Naive thymus-derived CD8-positive, alpha-beta T cell (primary cell): ENCODE measurements at regions not wholly inside any gene's neighbourhood (a gene's known extent, or its start where the extent isn't known, plus 50 kb on each side); places are given as distances from the start of the nearest gene placed in this dataset.
"Not testable (repeated sequence)": the region's sequence is repeated elsewhere in the genome, so short reads cannot be mapped to it uniquely, and the experiment has no call there.

Experiments
- ATAC-seq, 2 donors: fragments of 150-1000 bp; cut with Tn5 transposase in 1 of 2; sonication (Bioruptor Pico), chemical (Tn5 transposase) in 1 of 2; 1 replicate in 1 of 2; 2 replicates in 1 of 2; pipeline ENCODE4 v1.10.0; 2021; ENCODE audit warnings: mild to moderate bottlenecking in 2 of 2, moderate library complexity in 2 of 2
- POLR2A ChIA-PET: fragments of 350-600 bp; sonication (Branson Sonifier 250); formaldehyde crosslinking; loops from one replicate; lab custom pipeline; 2021; ENCODE audit warnings: antibody characterized with exemption; lab: Charles Lee
- DNase-seq, 10 donors: peaks; one replicate each; pipeline versions ENCODE4 v3.0.0 to v3.0.0-alpha.2; 2020 to 2022
- H3K27ac Mint-ChIP-seq, 10 donors: one replicate each; pipeline ENCODE4 v1.8.0; 2020 to 2022; ENCODE audit warnings: mild to moderate bottlenecking in 10 of 10, mixed read lengths in 10 of 10, moderate library complexity in 4 of 10, inconsistent platforms in 1 of 10
- H3K27me3 Mint-ChIP-seq, 5 donors: one replicate each; pipeline ENCODE4 v1.8.0; 2021 to 2022; ENCODE audit warnings: mixed read lengths in 5 of 5
- H3K36me3 Mint-ChIP-seq, 3 donors: one replicate each; pipeline ENCODE4 v1.8.0; 2020 to 2022; ENCODE audit warnings: mixed read lengths in 3 of 3, mild to moderate bottlenecking in 2 of 3, inconsistent platforms in 1 of 3
- H3K4me1 Mint-ChIP-seq, 4 donors: one replicate each; pipeline ENCODE4 v1.8.0; 2021 to 2022; ENCODE audit warnings: mixed read lengths in 4 of 4
- H3K4me3 Mint-ChIP-seq, 10 donors: one replicate each; pipeline ENCODE4 v1.8.0; 2020 to 2022; ENCODE audit warnings: mild to moderate bottlenecking in 10 of 10, mixed read lengths in 10 of 10, moderate library complexity in 6 of 10, inconsistent platforms in 1 of 10
- H3K9me3 Mint-ChIP-seq, 9 donors: one replicate each; pipeline ENCODE4 v1.8.0; 2020 to 2022; ENCODE audit warnings: mixed read lengths in 9 of 9, mild to moderate bottlenecking in 3 of 9, inconsistent platforms in 1 of 9, moderate library complexity in 1 of 9

DNA sequence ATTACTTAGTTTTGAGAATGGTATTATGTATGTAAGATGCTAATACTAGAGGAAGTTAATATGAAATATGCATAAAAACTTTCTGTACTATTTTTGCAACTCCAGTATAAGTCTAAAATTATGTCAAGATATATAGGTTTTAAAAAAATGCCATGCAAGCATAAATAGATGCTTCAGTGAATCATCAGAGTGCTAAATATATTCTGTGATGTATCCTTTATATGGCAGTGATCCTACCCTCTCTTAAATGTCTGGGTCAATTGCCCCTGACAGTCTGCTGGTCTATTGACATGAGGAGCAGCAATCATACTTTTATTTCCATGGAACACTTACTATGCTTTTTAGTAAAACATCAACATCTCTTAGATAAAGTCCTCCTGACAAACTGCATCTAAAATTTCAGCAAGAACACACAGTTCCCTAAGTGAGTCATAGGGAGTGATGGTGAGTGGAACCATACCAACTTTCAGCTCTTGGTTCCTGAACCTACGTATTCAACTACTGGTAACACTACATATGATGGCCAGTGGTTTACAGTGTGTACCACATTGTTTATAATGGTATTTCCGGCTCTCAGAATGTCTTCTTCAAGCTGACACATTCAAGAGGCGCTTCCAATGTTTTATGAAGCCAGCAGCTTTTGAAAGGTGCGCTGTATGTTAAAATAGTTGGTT, 928.7 kb upstream of the GJE1 start:
- no peak overlapping the region for H3K27ac Mint-ChIP-seq
- no peaks in the 10 kb centered on the region for H3K4me1 Mint-ChIP-seq
- ATAC-seq (no peak), DNase-seq (no peak)
- no peaks in the 10 kb centered on the region for H3K36me3 Mint-ChIP-seq
- no peak overlapping the region for H3K4me3 Mint-ChIP-seq
- no peaks in the 10 kb centered on the region for H3K27me3 Mint-ChIP-seq
- POLR2A ChIA-PET: no interaction called here
- H3K9me3 Mint-ChIP-seq: peaks cover 0 to 3% (median 0%) of the 10 kb centered on the region in 9 donors

DNA sequence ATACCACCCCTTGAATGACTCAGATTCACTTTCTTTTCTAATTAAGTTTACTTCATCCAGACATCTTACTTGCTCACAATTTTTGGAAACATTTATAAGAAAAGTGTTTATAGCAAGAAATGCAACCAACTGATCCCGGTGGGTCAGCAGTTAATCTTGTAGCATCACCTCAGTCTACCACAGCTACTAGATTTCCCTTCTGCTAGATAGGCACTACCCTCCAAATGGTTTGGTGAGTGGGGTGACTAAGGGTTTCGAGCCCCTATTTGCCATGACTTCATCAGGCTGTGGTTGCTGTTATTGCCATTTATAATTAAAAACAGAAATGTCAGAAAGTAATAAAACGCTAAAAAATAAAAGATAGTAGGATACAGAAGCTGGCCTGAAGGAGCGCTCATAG, 930.1 kb upstream of the GJE1 start:
- DNase-seq (no peak), ATAC-seq (no peak)
- Mint-ChIP-seq H3K36me3 (no peaks in the 10 kb centered on the region), H3K9me3 (peaks cover 0 to 3% (median 0%) of the 10 kb centered on the region in 9 donors), H3K27me3 (no peaks in the 10 kb centered on the region), H3K4me1 (no peaks in the 10 kb centered on the region), H3K27ac (no peak overlapping the region), H3K4me3 (no peak overlapping the region)
- POLR2A ChIA-PET: no interaction called here

DNA sequence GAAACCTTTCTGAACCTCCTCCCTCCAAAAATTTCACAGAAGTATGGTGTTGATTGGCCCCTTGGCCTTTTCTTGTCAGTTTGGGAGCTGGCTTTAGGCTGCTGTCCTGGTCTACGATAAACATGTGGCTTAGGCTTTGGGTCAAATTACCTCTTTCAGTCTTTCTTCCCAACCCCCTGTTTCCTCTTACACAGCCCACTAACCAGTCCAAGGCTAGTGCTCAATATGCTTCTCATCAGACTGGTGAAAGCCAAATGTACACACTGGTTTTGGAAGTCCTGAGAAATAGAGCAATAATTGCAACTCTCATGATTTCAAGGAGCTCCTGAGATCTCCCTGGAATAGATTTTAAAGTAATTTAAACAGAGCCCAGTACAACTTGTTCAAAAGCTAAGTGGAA, 933.7 kb upstream of the GJE1 start:
- H3K27ac Mint-ChIP-seq: no peak overlapping the region
- peaks cover 0 to 4% (median 0%) of the 10 kb centered on the region in 9 donors for H3K9me3 Mint-ChIP-seq
- H3K36me3 Mint-ChIP-seq: no peaks in the 10 kb centered on the region
- no peaks in the 10 kb centered on the region for H3K27me3 Mint-ChIP-seq
- POLR2A ChIA-PET: no interaction called here
- H3K4me3 Mint-ChIP-seq: no peak overlapping the region
- ATAC-seq (no peak), DNase-seq (no peak)
- no peaks in the 10 kb centered on the region for H3K4me1 Mint-ChIP-seq

DNA sequence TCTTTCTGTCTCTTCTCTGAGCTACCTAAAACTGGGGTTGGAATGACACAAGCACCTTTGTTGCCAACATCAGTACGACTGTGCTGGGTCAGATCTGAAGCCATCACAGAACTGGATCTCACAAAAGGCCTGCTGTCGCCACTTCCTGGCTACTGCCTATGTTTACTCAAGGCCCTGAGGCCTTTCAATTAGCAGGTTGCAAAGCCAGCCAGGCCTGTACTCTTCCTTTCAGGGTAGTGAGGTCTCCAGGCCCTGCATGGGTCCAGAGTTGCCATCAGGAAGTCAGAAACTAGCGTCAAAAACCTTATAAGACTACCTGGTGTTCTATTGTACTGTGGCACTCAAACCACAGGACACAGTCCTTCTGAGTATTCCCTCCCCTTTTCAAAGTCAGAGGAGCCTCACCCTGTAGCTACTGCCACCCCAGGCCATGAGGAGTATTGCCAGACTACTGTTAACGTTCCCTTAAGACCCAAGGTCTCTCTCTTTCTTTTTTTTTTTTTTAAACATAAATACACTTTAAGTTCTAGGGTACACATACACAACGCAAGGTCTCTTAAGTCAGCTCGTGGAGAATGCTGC, 937.4 kb upstream of the GJE1 start:
- POLR2A ChIA-PET: no interaction called here
- Mint-ChIP-seq H3K27ac (no peak overlapping the region), H3K36me3 (peaks cover 0 to 6% (median 0%) of the 10 kb centered on the region in 3 donors), H3K9me3 (peaks cover 0 to 20% (median 5%) of the 10 kb centered on the region in 9 donors), H3K27me3 (peaks cover 0 to 4% (median 0%) of the 10 kb centered on the region in 5 donors), H3K4me1 (no peaks in the 10 kb centered on the region), H3K4me3 (no peak overlapping the region)
- ATAC-seq (no peak), DNase-seq (no peak)

DNA sequence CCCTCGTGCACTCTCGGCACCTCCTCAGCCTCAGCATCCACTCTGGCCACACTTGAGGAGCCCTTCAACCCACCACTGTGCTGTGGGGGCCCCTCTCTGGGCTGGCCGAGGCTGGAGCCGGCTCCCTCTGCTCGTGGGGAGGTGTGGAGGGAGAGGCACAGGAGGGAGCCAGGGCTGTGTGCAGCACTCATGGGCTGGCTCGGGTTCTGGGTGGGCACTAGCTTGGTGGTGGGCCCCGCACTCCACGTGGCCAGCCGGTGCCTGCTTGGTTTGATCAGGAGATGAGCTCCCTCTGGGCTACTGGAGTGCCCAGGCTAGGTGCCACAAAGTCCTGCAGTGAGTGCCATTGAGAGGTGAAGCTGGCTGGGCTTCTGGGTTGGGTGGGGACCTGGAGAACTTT, 949.4 kb upstream of the GJE1 start:
- Mint-ChIP-seq H3K4me3 (no peak overlapping the region), H3K36me3 (peaks cover 0 to 11% (median 2%) of the 10 kb centered on the region in 3 donors), H3K27ac (no peak overlapping the region), H3K9me3 (peaks cover 0 to 23% (median 10%) of the 10 kb centered on the region in 9 donors), H3K4me1 (peaks cover 0 to 1% (median 0%) of the 10 kb centered on the region in 4 donors), H3K27me3 (peaks cover 0 to 2% (median 0%) of the 10 kb centered on the region in 5 donors)
- POLR2A ChIA-PET: no interaction called here
- DNase-seq: no peak
- ATAC-seq: no peak

DNA sequence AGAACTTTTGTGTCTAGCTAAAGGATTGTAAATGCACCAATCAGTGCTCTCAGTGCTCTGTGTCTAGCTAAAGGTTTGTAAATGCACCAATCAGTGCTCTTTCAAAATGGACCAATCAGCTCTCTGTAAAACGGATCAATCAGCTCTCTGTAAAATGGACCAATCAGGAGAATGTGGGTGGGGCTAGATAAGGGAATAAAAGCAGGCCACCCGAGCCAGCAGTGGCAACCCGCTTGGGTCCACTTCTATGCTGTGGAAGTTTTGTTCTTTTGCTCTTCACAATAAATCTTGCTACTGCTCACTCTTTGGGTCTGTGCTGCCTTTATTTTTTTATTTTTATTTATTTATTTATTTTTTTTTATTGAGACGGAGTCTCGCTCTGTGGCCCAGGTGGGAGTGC, 957.3 kb upstream of the GJE1 start:
- H3K27ac Mint-ChIP-seq, H3K36me3 Mint-ChIP-seq, POLR2A ChIA-PET, H3K9me3 Mint-ChIP-seq, H3K27me3 Mint-ChIP-seq, ATAC-seq, H3K4me3 Mint-ChIP-seq, DNase-seq, H3K4me1 Mint-ChIP-seq: not testable (repeated sequence)

DNA sequence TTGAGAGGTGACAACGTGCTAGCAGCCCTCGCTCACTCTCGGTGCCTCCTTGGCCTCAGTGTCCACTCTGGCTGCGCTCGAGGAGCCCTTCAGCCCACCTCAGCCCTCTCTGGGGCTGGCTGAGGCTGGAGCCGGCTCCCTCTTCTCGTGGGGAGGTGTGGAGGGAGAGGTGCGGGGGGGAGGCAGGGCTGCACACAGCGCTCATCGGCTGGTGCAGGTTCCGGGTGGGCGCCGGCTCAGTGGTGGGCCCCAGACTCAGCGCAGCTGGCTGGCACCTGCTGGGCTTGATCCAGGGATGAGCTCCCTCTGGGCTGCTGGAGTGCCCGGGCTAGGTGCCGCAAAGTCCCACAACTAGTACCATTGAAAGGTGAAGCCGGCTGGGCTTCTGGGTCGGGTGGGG, 957.8 kb upstream of the GJE1 start:
- peaks cover 0 to 2% (median 0%) of the 10 kb centered on the region in 9 donors for H3K9me3 Mint-ChIP-seq
- DNase-seq (no peak), ATAC-seq (no peak)
- no peak overlapping the region for H3K27ac Mint-ChIP-seq
- POLR2A ChIA-PET: no interaction called here
- no peak overlapping the region for H3K4me3 Mint-ChIP-seq
- H3K36me3 Mint-ChIP-seq: no peaks in the 10 kb centered on the region
- no peaks in the 10 kb centered on the region for H3K27me3 Mint-ChIP-seq
- H3K4me1 Mint-ChIP-seq: no peaks in the 10 kb centered on the region

DNA sequence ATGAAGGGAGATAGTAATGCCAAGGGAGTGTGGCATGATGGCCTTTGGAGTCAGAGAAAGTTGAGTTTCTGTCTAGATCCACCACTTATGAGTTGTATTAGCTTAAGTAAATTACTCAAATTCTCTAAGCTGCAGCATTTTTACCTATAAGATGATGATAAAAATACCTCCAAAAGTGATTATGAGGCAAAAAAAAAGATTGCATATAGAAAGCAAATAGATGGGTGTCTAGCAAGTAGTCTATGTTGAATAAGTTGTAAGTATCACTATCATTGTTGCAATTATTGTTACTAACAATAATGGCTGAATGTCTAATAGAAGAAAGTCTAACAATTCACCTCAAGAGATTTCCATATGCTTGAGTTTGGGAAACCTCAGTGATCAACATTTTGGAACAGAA, 959.2 kb upstream of the GJE1 start:
- ATAC-seq: no peak
- POLR2A ChIA-PET: no interaction called here
- no peak overlapping the region for H3K4me3 Mint-ChIP-seq
- no peak overlapping the region for H3K27ac Mint-ChIP-seq
- DNase-seq: no peak
- H3K27me3 Mint-ChIP-seq: no peaks in the 10 kb centered on the region
- H3K36me3 Mint-ChIP-seq: no peaks in the 10 kb centered on the region
- H3K4me1 Mint-ChIP-seq: no peaks in the 10 kb centered on the region
- peaks cover 0 to 2% (median 0%) of the 10 kb centered on the region in 9 donors for H3K9me3 Mint-ChIP-seq

DNA sequence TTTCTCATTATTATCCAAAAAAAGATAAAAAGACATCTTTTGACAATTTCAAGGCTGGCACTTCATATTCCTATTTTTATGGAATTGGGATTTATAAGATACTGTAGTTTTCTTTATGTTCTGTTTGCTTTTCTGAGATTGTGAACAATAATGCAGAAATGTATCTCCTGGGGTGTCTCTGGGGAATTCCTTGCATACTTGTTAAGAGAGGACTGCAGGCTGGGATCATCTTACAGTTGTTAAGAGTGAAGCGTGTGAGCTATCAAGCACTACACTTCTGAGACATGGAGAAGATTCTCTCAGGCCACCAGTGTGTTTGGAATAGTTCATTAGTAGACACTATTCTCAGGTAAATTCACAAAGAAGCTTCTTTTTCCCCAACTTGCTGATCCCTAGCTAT, 963.3 kb upstream of the GJE1 start:
- no peaks in the 10 kb centered on the region for H3K27me3 Mint-ChIP-seq
- no peak for DNase-seq
- POLR2A ChIA-PET: no interaction called here
- no peaks in the 10 kb centered on the region for H3K36me3 Mint-ChIP-seq
- no peaks in the 10 kb centered on the region for H3K9me3 Mint-ChIP-seq
- H3K4me3 Mint-ChIP-seq: no peak overlapping the region
- H3K27ac Mint-ChIP-seq: no peak overlapping the region
- no peaks in the 10 kb centered on the region for H3K4me1 Mint-ChIP-seq
- ATAC-seq: no peak

DNA sequence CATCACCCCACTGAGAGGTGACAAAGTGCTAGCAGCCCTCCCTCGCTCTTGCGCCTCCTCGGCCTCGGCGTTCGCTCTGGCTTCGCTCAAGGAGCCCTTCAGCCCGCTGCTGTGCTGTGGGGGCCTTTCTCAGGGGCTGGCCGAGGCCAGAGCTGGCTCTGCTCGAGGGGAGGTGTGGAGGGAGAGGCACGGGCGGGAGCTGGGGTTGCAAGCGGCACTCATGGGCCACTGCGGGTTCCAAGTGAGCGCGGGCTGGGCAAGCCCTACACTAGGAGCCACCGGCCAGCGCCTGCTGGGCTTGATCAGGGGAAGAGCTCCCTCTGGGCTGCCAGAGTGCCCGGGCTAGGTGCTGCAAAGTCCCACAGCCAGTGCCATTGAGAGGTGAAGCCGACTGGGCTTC, 964.8 kb upstream of the GJE1 start:
- no peaks in the 10 kb centered on the region for H3K4me1 Mint-ChIP-seq
- no peak overlapping the region for H3K4me3 Mint-ChIP-seq
- H3K27ac Mint-ChIP-seq: no peak overlapping the region
- POLR2A ChIA-PET: no interaction called here
- H3K9me3 Mint-ChIP-seq: peaks cover 0 to 2% (median 0%) of the 10 kb centered on the region in 9 donors
- H3K36me3 Mint-ChIP-seq: no peaks in the 10 kb centered on the region
- DNase-seq (no peak), ATAC-seq (no peak)
- H3K27me3 Mint-ChIP-seq: no peaks in the 10 kb centered on the region

DNA sequence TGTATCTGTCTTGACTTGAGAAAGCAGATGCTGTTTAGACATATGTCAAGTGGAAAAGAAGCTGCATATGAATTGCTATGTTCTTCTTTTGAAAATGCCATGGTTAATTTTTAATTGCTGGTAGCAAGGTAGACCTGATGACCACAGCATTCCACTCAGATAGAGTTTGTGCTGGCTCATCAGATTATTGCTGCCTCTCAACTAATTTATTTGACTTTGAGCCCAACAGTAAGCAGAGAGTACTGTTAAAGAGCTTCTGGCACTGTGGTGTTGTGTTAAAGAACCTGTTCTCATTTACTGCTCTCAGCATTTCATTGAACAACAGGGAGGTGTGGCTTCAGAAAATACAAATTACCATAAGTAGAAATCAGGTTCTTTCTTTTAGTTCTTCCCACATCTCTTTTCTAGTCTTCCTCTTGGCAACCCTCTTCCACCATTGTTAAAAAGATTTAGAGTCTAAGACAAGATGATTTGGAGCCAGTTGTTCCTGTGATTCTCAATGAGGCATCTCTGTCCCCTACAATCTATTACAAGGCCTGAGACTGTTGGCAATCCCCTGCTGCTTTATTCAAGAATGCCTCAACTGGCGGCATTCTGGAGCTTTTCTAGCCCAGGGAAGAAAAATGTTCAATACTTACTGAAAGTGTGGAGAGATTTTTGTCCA, 967.6 kb upstream of the GJE1 start:
- ATAC-seq (no peak), DNase-seq (no peak)
- Mint-ChIP-seq H3K9me3 (peaks cover 0 to 2% (median 0%) of the 10 kb centered on the region in 9 donors), H3K4me1 (no peaks in the 10 kb centered on the region), H3K4me3 (no peak overlapping the region), H3K27ac (no peak overlapping the region), H3K27me3 (no peaks in the 10 kb centered on the region), H3K36me3 (no peaks in the 10 kb centered on the region)
- POLR2A ChIA-PET: no interaction called here

DNA sequence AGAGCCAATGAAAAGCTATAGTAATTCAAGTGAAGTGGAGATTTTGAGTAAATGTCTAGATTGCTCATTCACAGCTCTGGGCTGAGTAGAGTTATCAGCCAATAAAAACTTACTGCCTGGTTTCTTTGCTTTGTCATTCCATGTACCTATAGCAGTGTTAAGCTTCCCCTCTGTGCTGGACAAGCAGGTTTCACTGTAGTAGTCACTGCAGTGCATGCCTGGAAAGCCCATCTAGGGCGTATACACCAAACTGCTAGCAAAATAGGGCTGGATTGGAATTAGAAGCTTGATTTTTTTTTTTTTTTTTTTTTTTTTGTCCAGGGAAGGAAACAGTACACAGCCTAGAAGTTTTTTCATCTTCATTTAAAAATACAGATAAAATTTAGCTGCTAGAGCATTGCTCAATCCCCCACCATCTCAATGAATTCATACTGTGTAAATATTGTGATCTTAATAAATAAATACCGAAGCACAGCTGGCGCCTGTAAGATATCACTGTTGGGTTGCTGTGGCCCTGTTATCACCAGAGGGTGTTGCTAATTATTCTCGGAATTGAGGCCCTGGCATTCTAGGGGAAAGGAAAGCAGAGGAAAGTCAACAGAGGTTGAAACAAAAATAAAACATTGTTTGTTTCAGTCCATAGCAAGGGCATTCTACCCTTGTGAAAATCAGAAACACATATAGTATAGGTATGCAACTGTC, 968.5 kb upstream of the GJE1 start:
- POLR2A ChIA-PET: interaction anchor here (0.6 to 0.7 kb wide), 2 partner anchors 50 to 933 kb away, joined by 4 to 5 read pairs; no protein-coding TSS in a partner anchor
- no peaks in the 10 kb centered on the region for H3K27me3 Mint-ChIP-seq
- H3K4me1 Mint-ChIP-seq: no peaks in the 10 kb centered on the region
- DNase-seq (no peak), ATAC-seq (no peak)
- H3K27ac Mint-ChIP-seq: no peak overlapping the region
- peaks cover 0 to 2% (median 0%) of the 10 kb centered on the region in 9 donors for H3K9me3 Mint-ChIP-seq
- no peaks in the 10 kb centered on the region for H3K36me3 Mint-ChIP-seq
- no peak overlapping the region for H3K4me3 Mint-ChIP-seq

DNA sequence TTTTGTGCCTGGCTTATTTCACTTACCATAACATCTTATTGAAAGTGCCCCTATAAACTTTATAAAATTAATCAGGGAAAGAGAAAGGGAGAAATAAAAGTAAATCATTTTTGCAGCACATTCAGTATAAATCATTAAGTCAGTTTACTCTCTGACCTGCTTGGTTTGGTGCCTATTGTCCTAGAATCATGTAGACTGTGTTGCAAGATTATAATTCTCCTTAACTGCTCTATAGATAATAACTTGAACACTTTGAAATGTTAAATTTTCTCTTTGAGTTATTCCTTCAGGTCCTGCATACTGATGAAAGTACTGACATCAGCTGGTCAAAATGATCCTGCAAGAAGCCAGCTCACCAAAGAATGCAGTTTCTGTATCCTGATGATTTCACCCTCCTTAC, 969.6 kb upstream of the GJE1 start:
- Mint-ChIP-seq H3K36me3 (no peaks in the 10 kb centered on the region), H3K27me3 (no peaks in the 10 kb centered on the region), H3K9me3 (peaks cover 0 to 2% (median 0%) of the 10 kb centered on the region in 9 donors), H3K4me3 (no peak overlapping the region), H3K27ac (no peak overlapping the region), H3K4me1 (no peaks in the 10 kb centered on the region)
- POLR2A ChIA-PET: no interaction called here
- DNase-seq: no peak
- ATAC-seq: no peak
